ENCODE measurements at regions not wholly inside any gene's neighbourhood (a gene's known extent, or its start where the extent isn't known, plus 50 kb on each side); places are given as distances from the start of the nearest gene placed in this dataset.

DNA sequence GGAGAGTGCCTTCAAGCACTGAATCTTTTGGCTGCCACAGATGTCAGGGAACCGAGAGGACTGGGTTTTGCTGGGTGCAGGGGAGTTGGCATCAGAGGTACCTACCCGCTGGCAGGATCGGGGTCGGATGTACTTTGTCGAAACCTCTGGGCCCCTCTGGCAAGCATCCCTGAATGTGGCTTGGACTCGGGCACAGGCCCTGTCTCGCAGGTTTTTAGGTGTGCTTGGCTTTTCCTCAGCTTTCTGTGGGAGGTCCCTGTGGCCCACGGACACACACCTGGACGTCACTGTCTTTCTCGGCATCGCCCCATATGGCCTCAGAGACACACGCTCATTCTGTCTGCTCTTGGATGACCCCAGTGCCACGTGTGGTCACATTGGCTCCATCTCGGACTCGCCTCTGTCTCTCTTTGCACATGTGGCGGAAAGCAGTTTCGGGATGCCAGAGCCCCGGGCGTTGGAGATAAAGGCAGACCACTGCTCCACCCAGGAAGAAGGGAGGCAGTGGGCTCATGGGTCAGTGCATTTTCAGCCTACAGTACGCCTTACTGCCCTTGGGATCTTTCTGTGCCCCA lies 769.6 kb upstream of the ALG10B start:
- TF ChIP-seq, protein P1, sequence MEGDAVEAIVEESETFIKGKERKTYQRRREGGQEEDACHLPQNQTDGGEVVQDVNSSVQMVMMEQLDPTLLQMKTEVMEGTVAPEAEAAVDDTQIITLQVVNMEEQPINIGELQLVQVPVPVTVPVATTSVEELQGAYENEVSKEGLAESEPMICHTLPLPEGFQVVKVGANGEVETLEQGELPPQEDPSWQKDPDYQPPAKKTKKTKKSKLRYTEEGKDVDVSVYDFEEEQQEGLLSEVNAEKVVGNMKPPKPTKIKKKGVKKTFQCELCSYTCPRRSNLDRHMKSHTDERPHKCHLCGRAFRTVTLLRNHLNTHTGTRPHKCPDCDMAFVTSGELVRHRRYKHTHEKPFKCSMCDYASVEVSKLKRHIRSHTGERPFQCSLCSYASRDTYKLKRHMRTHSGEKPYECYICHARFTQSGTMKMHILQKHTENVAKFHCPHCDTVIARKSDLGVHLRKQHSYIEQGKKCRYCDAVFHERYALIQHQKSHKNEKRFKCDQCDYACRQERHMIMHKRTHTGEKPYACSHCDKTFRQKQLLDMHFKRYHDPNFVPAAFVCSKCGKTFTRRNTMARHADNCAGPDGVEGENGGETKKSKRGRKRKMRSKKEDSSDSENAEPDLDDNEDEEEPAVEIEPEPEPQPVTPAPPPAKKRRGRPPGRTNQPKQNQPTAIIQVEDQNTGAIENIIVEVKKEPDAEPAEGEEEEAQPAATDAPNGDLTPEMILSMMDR (IDR thresholded peaks at IDR 0.05), result no peak
- no peak for TF ChIP-seq EZH2 (IDR thresholded peaks at IDR 0.05; ENCODE audit: borderline replicate concordance, insufficient read depth, low read depth, low read length, poor library complexity, severe bottlenecking)

All from B cell (primary cell).